RWPE2 (cell line): ENCODE measurements at regions not wholly inside any gene's neighbourhood (a gene's known extent, or its start where the extent isn't known, plus 50 kb on each side); places are given as distances from the start of the nearest gene placed in this dataset.

Experiments
- ATAC-seq: fragments of 200-7000 bp; cut with Tn5 transposase; 3 replicates; pipeline ENCODE4 v1.9.1; 2021; ENCODE audit warnings: low read depth
- DNase-seq: peaks from one replicate; pipeline ENCODE4 v3.0.0-alpha.2; 2020; ENCODE audit warnings: low spot score
- H3K27ac ChIP-seq: fragments of 450-650 bp; 2 replicates; pipeline ENCODE4 v1.5.1; 2017; ENCODE audit warnings: mild to moderate bottlenecking; ENCODE audit not compliant: poor library complexity, severe bottlenecking
- H3K27me3 ChIP-seq: fragments of 250-450 bp; sonication (Bioruptor Pico); 2 replicates; pipeline ENCODE4 v1.5.1; 2021; ENCODE audit warnings: mild to moderate bottlenecking, moderate library complexity; ENCODE audit not compliant: insufficient read depth, poor library complexity, severe bottlenecking
- H3K36me3 ChIP-seq: fragments of 250-450 bp; sonication (Bioruptor Pico); 2 replicates; pipeline ENCODE4 v1.5.1; 2020; ENCODE audit warnings: low read depth, mild to moderate bottlenecking, moderate library complexity
- H3K4me1 ChIP-seq: fragments of 250-450 bp; sonication (Bioruptor Pico); 2 replicates; pipeline ENCODE4 v1.5.1; 2021; ENCODE audit warnings: mild to moderate bottlenecking, moderate library complexity; ENCODE audit not compliant: insufficient read depth, poor library complexity, severe bottlenecking
- H3K4me3 ChIP-seq: fragments of 250-450 bp; sonication (Bioruptor Pico); 2 replicates; pipeline ENCODE4 v1.5.1; 2021; ENCODE audit warnings: mild to moderate bottlenecking, moderate library complexity; ENCODE audit not compliant: severe bottlenecking
- H3K9me3 ChIP-seq: fragments of 250-450 bp; sonication (Bioruptor Pico); 2 replicates; pipeline ENCODE4 v1.5.1; 2021; ENCODE audit warnings: mild to moderate bottlenecking, moderate library complexity; ENCODE audit not compliant: severe bottlenecking
- TF ChIP-seq, protein P1 (sequence below): fragments of 450-650 bp; IDR thresholded peaks from one replicate; pipeline ENCODE4 v1.5.1; 2017; ENCODE audit warnings: mild to moderate bottlenecking, moderate library complexity; ENCODE audit not compliant: poor library complexity, severe bottlenecking

DNA sequence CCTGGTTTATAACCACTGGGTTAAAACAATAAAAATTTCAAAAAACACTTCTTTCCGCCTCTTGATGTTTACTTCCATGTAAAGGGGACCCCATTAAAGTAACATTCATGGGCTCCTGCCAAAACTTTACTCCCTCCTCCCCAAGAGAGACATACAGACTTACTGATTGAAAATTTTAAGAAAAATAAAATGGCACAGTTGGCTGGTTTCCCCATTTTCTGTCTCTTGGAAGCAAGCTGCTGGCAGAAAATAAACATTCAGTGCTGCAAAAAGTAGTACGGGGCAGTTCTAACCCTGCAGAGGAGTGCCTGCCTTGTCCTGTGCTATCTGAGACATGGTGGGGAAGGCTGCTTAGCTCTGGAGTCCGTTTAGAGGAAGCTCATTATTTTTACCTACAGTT is 187.3 kb upstream of the INTU start:
- Histone ChIP-seq H3K4me1 (no peaks in the 10 kb centered on the region), H3K9me3 (no peaks in the 10 kb centered on the region), H3K36me3 (no peaks in the 10 kb centered on the region), H3K27ac (no peak overlapping the region), H3K4me3 (no peak overlapping the region), H3K27me3 (peaks cover 11% of the 10 kb centered on the region)
- TF ChIP-seq, protein P1, sequence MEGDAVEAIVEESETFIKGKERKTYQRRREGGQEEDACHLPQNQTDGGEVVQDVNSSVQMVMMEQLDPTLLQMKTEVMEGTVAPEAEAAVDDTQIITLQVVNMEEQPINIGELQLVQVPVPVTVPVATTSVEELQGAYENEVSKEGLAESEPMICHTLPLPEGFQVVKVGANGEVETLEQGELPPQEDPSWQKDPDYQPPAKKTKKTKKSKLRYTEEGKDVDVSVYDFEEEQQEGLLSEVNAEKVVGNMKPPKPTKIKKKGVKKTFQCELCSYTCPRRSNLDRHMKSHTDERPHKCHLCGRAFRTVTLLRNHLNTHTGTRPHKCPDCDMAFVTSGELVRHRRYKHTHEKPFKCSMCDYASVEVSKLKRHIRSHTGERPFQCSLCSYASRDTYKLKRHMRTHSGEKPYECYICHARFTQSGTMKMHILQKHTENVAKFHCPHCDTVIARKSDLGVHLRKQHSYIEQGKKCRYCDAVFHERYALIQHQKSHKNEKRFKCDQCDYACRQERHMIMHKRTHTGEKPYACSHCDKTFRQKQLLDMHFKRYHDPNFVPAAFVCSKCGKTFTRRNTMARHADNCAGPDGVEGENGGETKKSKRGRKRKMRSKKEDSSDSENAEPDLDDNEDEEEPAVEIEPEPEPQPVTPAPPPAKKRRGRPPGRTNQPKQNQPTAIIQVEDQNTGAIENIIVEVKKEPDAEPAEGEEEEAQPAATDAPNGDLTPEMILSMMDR, result no peak
- ATAC-seq (no peak), DNase-seq (no peak)

GRCh38 chr4:127446427-127446885 is 186.3 kb upstream of the INTU start:
- no peaks in the 10 kb centered on the region for H3K36me3 ChIP-seq
- no peak overlapping the region for H3K27ac ChIP-seq
- no peak for DNase-seq
- no peak overlapping the region for H3K4me3 ChIP-seq
- TF ChIP-seq, protein P1, result no peak
- peaks cover 11% of the 10 kb centered on the region for H3K27me3 ChIP-seq
- no peaks in the 10 kb centered on the region for H3K9me3 ChIP-seq
- no peak for ATAC-seq
- H3K4me1 ChIP-seq, result no peaks in the 10 kb centered on the region

DNA sequence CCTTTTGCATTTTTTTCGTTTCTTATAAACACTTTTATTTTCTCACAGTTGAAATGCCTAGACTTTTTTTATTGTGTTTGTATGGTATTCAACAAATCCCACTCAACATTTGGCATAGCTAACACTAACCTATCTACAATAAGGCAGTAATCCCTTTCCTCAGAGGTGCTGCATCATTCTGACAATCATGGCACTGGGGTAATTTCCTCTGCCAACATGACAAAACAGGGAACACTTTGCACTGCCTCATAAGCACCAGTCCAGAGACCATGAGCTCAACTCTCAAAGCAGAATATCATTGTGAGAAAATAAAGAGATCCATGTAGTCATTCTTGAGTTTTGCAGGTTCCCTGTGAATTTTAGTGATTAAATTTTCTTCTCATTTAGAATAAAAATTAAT is 183.8 kb upstream of the INTU start:
- ATAC-seq, result no peak
- Histone ChIP-seq H3K9me3 (no peaks in the 10 kb centered on the region), H3K27me3 (peaks cover 11% of the 10 kb centered on the region), H3K27ac (no peak overlapping the region), H3K36me3 (no peaks in the 10 kb centered on the region), H3K4me1 (no peaks in the 10 kb centered on the region), H3K4me3 (no peak overlapping the region)
- no peak for DNase-seq
- TF ChIP-seq, protein P1, result no peak

GRCh38 chr4:127449449-127449848 is 183.3 kb upstream of the INTU start:
- Histone ChIP-seq H3K4me1 (no peaks in the 10 kb centered on the region), H3K36me3 (no peaks in the 10 kb centered on the region), H3K27ac (no peak overlapping the region), H3K4me3 (no peak overlapping the region), H3K9me3 (no peaks in the 10 kb centered on the region), H3K27me3 (peaks cover 11% of the 10 kb centered on the region)
- DNase-seq (no peak), ATAC-seq (no peak)
- TF ChIP-seq, protein P1, result no peak

GRCh38 chr4:127450276-127450675 is 182.5 kb upstream of the INTU start:
- ATAC-seq, result no peak
- Histone ChIP-seq H3K27ac (no peak overlapping the region), H3K27me3 (peaks cover 11% of the 10 kb centered on the region), H3K9me3 (no peaks in the 10 kb centered on the region), H3K4me3 (no peak overlapping the region), H3K4me1 (no peaks in the 10 kb centered on the region), H3K36me3 (no peaks in the 10 kb centered on the region)
- TF ChIP-seq, protein P1, result no peak
- DNase-seq, result no peak
